HS-27A (cell line): ENCODE measurements at regions not wholly inside any gene's neighbourhood (a gene's known extent, or its start where the extent isn't known, plus 50 kb on each side); places are given as distances from the start of the nearest gene placed in this dataset.
"Not testable (repeated sequence)": the region's sequence is repeated elsewhere in the genome, so short reads cannot be mapped to it uniquely, and the experiment has no call there.

Experiments used
- DNase-seq: peaks from one replicate; pipeline ENCODE4 v3.0.0-alpha.2; 2012; ENCODE audit warnings: low read depth, missing footprints

- DNase-seq = no peak
These were observed 52.7 kb downstream of the COL6A6 start for GRCh38 chr3:130569461-130570365.

GRCh38 chr3:130572769-130573168, 55.8 kb downstream of the COL6A6 start:
- DNase-seq = no peak

- DNase-seq = peak; percentile 52
These were observed 59.6 kb downstream of the COL6A6 start for GRCh38 chr3:130576375-130577266.

GRCh38 chr3:130582457-130583153, 65.6 kb downstream of the COL6A6 start:
- DNase-seq = no peak

GRCh38 chr3:130594749-130595148, 77.8 kb downstream of the COL6A6 start:
- DNase-seq = not testable (repeated sequence)

- no peak for DNase-seq
These were observed 79.5 kb downstream of the COL6A6 start for GRCh38 chr3:130596484-130596883.

GRCh38 chr3:130601442-130601971, 84.5 kb downstream of the COL6A6 start:
- peak; percentile 50 for DNase-seq

GRCh38 chr3:130604806-130605205, 87.8 kb downstream of the COL6A6 start:
- DNase-seq = no peak

GRCh38 chr3:130606336-130606735, 89.4 kb downstream of the COL6A6 start:
- no peak for DNase-seq

GRCh38 chr3:130607553-130608154, 90.7 kb downstream of the COL6A6 start:
- DNase-seq = no peak

- DNase-seq = no peak
These were observed 92.4 kb downstream of the COL6A6 start for GRCh38 chr3:130609166-130609979.

GRCh38 chr3:130619196-130619595, 102.2 kb downstream of the COL6A6 start:
- DNase-seq = no peak

GRCh38 chr3:130621824-130622223, 104.8 kb downstream of the COL6A6 start:
- DNase-seq = no peak

GRCh38 chr3:130626049-130626448, 109.1 kb downstream of the COL6A6 start:
- DNase-seq = peak; percentile 29

GRCh38 chr3:130627143-130627855, 110.3 kb downstream of the COL6A6 start:
- DNase-seq = no peak

- DNase-seq = no peak
These were observed 110.9 kb downstream of the COL6A6 start for GRCh38 chr3:130627882-130628281.
